Activated T-helper 9 cell treated with anti-CD3 and anti-CD28 coated beads, Interleukin-2, amount 50 U/mL, for 16 hours (primary cell): ENCODE measurements at regions not wholly inside any gene's neighbourhood (a gene's known extent, or its start where the extent isn't known, plus 50 kb on each side); places are given as distances from the start of the nearest gene placed in this dataset.
"Not testable (repeated sequence)": the region's sequence is repeated elsewhere in the genome, so short reads cannot be mapped to it uniquely, and the experiment has no call there.

Experiments used
- DNase-seq: peaks from one replicate; pipeline ENCODE4 v3.0.0-alpha.2; 2020; ENCODE audit warnings: low read depth

DNA sequence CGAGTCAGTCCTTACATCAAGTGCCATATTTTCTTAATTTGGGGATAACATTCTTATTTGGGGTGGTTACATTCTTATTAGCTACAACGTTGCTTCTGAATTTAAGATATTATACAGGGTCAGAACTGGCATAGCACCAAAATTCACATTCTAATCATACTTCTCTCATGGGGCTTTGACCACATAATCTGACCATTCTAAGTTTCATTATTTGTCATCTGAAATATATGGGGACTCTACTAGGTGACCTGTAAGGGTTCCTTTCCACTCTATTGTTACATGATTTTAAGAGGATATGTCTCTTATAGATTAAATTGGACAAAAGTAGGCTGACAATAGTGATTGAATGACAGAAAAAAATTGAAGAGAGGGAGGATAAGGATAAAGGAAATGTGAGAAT, 536.5 kb downstream of the KCTD12 start:
- no peak for DNase-seq

DNA sequence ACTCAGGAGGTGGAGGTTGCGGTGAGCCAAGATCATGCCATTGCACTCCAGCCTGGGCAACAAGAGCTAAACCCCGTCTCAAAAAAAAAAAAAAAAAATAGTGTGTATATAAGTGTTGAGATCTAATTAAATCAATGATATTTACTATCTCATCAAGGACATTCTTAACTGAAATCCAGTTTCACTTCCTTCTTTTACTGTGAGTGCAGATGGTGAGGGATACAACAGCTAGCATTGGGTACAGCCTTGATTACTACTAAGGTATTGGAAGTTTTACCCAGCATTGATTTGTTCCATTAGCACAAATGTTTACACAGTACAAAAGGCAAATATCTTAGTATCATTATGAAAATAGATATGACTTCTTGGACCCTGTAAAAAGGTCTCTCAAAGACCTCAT, 546.6 kb downstream of the KCTD12 start:
- DNase-seq, result no peak

DNA sequence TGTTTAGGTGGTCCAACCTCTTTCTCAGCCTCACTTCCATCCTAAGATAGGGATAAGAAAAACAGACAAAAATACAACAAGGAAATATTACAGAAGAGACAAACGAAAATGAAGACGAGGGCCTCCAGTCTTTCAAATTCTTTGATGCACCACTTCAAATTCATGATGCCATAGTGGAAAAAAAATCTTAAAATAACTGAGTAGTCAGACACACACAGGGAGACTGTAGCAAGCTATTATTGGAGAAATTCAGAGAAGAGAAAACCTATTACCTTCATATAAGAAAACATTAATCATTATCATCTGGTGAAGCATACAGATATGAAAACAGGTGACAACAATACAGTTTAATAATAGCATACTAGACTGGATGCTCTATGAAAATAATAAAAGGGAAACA, 548.2 kb downstream of the KCTD12 start:
- no peak for DNase-seq

DNA sequence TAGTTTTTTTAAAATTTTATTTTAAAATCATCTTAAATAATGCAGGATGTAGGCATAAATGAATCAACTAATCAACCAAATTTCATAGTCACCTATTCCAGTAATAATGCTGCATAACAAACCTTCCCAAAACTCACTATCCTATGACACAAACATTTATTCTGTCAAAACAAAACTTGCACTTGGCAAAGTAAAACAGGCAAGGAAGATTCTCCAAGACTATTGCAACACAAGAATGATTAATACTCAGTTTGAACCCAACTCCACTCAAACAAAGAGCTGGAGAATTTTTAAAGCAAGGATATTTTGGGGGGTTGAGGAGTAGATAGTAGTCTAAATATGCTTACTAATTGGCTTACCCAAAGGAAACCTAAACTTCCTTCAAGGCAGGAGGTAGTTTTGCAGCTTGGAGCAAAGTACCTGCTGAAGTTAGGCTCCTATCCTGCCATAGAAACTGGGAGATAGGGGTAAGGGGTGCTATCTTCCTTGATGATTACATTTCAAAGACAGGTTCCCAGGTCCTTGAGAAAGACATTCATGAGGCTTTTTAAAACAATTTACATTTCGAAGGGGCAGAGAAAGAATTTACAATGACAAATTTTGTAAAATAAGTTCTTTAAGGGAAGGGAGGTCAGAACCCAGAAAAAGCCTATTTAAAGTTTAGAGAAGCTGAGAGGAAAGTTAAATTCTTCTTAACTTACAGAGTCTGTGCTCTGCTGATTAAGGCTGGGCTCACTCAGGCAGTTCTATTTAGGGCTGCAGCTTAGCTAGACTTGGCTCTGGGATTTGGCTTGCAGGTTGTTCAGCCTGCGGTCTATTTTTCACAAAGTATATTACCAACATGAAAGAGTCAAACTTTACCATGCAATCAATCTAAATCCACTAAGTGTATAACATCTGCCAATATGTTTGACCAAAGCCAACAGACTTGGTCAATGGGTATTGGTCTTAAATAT, 549.0 kb downstream of the KCTD12 start:
- DNase-seq, result no peak

DNA sequence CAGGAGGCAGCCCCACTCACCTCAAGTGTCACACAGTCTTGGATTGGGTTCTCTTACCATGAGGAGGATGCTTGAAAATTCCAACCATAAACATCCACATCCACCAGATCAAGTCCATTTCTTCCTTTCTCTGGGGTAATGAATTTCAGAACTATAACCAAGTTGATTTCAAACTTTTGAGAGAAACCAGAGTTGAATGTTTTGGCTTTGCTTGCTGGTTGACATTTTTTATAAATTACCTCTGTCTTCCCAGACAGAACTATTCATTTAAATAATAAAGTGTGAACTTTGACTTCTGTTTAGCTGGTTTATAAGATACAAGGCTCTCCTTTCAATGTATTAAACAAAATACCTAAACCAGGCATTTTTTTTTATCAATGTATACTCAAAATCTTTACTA, 550.7 kb downstream of the KCTD12 start:
- DNase-seq, result no peak

DNA sequence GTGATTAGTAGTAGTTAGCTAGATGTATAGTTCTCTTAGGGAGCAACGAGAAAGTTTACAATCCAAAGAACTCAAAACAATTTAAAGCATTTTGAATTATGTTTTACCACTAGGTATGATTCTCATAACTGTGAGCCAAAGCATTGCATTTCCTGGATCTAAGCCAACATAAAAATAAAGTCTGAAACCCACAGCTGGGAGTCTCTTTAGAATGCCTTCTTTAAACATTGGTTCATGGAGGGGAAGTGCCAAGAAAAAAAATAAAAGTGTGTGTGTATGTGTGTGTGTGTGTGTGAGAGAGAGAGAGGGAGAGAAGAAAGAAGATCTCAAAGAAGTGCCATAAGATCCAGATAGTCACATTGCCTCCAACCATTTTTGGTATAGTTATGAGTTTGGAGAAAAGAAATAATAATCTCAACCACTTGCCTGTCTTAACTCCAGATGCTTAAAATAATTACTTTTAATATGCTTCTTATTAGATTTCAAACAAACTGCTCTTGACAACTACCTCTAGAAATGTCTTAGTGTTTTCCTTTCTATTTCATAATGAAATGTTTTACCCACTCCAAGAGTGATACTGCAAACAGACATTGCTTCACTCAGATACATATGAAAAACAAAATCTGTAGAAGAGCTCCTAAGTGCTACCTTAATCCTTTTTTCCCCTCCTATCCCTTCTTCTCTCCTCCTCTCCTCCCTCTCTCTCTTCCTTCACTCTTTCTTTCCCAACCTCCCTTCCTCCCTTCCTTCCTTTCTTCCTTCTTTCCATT, 554.1 kb downstream of the KCTD12 start:
- DNase-seq, result no peak

DNA sequence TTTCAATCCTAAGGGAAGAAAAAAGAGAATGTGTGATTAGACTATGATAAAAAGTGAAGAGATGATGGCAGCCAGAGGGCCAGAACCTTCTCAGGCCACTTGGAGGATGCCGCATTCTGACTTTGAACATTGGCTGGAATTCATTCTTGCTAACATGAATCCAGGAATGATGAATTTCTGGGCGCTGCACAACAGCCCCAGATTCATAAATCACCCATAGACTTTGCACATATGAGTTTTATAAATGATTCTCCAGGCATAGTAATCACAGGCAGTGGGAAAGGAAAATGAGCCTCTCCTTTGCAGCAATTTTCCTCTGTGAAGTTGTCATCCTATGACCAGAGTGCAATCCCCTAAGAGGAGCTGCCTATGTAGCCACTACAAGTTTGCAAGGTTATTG, 555.4 kb downstream of the KCTD12 start:
- no peak for DNase-seq

DNA sequence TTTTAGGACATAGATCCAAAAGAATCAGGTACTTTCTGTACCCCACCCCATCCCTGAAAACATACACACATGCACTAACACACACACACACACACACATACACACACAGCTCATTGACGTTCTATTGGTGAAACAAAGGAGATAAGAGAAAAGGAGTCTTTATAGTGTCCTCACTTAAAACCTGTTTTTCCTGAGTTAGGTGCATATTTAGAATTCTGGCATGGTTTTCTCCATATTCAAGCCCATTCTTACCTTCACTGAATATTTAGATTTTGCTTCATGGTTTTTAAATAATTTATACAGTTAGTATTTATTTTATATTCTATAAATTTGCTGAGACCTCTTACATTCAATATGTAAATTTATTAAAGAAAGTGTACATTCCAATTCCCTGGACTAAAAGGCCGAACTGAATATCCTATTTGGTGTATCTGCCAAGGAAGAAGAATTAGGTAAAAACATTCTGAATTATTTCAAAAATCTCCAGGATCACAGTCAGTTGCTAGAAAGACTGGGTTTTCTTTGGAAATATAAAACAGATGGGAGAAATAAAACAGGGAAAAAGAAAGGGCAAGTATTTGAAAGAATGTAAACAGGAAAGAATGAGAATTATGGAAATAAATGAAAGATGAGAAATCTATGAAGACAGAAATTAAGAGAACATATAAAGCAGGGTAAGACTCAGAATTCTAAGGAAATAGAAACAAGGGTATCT, 556.2 kb downstream of the KCTD12 start:
- DNase-seq, result no peak

DNA sequence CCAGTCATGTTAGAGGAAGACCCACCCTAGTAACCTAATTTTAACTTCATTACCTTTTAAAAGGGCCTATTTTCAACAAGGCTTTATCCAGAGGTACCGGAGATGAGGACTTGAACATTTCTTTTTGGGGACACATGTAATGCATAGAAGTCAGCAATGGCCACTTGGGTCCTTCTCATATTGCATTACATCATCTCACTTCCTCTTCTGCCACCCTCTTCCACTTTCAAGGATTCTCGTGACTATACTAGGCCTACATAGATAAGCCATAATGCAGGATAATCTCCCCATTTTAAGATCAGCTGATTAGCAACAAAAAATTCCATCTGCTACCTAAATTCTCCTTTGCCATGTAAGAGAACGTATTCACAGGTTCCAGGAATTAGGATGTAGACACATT, 557.2 kb downstream of the KCTD12 start:
- DNase-seq, result no peak

DNA sequence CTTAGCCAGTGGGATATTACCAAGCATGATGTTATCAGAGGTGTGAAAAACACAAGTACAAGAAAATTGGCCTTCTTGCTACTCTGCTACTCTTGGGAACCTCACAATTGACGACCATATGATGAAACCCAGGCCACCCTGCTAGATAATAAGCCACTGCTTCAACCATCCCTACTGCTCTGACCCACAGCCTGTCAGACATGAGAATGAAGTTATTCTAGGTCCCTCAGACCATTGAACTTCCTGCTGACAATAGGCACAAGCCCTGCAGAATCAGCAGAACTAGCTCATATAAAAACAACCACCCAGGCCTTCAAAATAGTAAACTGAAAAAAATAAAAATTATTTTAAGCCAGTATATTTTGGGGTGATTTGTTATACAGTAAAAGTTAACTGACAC, 559.9 kb downstream of the KCTD12 start:
- no peak for DNase-seq

DNA sequence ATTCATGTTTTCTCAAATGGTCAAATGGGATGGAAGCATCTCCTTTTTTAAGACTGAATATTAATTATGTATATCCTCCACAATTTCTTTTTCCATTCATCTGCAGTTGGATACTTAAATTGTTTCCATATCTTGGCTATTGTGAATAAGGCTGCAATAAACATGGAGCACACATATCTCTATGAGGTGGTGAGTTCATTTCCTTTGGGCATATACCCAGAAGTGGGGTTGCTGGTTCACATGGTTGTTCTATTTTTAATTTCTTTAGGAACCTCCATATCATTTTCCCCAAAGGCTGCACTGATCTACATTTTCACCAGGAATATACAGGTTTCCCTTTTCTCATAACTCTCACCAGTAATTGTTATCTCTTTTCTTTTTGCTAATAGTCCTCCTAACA, 566.3 kb downstream of the KCTD12 start:
- no peak for DNase-seq

DNA sequence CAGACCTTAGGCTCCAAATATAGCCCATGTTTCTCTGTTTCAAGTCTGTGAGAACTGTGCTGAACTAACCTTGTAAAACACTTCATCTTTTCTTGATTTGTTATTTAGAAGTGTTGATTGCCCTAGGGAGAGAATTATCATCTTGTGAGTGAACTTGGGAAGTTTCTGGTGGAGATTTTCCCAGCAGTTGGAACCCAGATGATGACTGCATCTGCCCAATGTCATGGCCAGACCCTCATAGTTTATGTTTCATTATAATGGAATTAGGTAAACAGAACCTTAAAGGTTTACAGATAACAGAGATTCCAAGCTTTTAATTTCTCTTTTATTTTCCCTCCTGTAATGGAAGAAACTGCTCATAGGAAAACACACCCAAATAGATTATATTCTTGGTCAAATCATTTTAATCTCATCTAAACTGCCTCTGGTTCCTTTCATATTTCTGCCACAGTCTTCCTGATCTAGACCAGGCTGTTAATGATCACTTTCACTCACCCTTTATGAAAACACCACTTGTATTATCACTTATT, 569.1 kb downstream of the KCTD12 start:
- DNase-seq, result no peak

DNA sequence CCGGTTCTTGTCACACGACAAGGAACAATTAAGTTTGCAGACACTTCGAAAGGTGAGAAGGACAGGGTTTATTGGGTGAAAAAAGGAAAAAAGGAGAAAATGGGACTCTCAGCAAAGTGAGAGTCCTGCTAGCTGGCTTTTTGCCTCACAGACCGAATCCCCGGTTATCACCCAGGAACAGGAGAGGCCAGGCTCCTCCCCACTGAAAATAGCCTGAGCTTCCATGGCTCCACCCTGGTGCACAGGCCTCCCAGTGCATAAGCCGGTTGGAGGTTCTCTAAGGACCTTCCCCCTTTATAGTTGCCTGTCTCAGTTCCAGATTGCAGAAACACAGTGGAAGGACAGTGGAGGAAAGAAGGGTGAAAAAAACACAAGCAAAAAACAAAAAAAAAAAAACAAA, 571.7 kb downstream of the KCTD12 start:
- no peak for DNase-seq

DNA sequence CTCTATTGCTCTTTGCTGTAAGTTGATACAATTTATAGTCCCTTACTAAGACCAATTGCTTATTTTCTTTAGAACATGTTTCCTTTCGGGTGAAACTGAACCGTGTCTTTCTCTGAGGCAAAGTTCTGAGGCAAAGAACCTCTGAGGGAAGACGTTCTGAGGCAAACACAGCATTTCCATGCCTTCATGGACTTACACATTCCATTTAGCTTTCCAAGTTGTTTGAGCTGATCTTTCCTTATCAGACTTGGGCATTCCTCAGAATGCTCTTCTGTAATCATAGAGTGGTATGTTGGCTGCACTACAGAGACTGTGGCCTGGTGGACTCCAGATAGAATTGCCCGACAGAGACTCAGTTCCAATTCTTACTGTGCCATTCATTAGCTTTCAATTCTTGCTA, 579.1 kb downstream of the KCTD12 start:
- DNase-seq, result no peak

DNA sequence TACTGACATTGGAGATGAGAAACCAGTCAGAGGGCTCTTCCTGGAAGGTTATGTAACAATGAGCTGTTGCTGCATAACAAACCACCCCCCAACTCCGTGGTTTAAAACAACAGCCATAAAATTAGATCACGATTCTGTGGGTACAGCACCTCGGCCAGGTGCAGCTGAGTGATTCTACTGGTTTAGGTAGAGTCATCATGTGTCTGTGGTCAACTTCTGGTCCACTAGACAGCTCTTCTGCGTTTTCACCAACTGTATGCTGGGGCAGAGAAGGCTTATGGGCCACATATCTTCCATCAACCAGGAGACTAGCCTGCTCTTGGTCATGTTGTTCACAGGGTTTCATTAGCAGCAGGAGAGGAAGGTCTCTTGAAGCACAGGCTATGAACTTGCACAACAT, 585.5 kb downstream of the KCTD12 start:
- DNase-seq, result no peak

DNA sequence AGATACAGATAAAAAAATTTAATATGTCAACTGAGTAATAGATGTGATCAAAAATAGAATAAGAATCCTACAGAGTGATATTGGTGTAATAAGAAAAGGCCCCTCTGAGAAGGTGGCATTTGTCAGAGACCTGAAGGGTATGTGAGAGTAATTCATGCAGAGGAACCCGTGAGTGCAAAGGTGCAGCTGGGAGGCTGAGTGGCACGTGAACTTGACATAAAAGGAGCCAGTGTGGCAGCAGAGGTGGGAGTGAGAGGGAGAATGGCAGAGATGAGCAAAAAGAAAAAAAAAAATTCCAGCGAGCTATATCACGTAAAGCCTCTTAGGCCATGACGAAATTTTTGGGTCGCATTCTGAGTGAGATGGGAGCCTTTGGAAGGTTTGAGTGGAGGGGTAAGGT, 588.9 kb downstream of the KCTD12 start:
- no peak for DNase-seq

DNA sequence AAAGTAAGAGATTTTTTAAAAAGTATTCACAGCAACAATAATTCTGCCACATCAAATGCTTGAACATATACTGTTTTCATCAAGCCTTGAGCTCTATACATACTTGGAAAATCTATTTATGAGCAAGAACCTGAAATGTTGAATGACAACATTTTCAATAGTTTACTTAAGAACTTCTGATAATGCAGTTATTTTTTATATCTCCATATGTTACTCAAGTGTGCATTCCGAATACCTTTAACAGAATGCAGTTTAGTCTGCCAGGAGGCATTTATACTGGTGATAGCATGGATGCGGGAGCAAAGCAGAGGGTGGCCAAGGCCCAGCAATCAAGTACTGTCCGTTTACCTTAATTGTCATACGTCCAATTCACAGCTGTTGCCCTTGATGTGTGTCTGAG, 589.5 kb downstream of the KCTD12 start:
- no peak for DNase-seq

DNA sequence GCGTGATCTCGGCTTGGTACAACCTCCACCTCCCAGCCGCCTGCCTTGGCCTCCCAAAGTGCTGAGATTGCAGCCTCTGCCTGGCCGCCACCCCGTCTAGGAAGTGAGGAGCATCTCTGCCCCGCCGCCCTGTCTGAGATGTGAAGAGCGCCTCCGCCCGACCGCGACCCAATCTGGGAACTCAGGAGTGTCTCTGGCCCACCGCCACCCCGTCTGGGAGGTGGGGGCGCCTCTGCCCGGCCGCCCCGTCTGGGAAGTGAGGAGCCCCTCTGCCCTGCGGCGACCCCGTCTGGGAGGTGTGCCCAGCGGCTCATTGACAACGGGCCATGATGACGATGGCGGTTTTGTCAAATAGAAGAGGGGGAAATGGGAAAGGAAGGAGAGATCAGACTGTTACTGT, 591.2 kb downstream of the KCTD12 start:
- DNase-seq, result not testable (repeated sequence)

DNA sequence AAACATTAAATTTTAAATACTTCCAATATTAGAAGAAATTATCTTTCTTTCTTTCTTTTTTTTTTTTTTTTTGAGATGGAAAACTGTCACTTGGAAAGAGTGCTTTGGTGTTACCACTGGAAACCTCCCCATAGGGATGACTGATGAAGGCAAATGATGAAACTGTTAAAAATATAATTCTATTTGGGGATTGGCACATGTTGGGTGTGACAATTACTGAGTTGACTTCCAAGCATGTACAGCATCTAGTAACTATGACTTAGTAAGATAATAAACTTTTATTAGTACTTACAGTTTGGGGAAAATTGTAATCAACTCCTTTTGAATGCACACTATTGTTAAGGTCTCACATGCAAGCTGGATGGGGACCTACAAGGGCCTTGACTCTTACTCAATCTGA, 592.5 kb downstream of the KCTD12 start:
- no peak for DNase-seq

DNA sequence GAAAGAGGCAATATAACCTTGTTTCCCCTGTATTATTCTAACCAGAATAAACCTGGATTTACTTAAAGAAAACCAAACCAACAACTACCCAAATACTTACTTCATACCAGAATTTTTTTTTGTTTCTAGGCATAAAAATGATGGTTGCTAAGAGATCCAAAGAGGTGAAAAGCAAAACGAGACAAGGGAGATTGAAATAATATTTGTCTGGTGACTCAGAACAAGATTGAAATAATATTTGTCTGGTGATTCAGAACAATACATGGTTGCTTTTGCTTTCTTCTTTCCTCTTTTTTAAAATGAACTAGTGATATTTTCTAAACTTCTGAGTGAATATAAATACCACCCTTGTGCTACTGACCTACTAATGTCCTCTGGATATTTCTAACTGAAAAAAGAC, 592.9 kb downstream of the KCTD12 start:
- DNase-seq, result no peak

DNA sequence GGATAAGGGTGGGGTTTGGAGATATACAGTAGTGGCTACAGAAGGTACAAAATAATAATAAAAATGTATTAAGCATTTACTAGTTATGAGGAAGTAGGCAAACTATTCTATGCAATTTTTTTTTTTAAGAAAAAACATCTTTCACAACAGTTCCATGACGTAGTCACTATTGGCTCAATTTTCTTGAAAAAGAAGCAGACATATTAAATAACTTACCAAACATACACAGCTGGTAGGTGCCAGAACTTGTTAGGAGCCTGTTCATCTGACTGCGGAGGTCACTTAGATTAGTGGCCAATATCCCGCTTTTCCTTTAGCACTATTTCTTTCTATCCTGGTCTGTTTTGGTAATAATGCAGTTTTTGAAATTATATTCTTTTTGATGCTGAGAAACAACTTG, 593.5 kb downstream of the KCTD12 start:
- DNase-seq, result no peak

DNA sequence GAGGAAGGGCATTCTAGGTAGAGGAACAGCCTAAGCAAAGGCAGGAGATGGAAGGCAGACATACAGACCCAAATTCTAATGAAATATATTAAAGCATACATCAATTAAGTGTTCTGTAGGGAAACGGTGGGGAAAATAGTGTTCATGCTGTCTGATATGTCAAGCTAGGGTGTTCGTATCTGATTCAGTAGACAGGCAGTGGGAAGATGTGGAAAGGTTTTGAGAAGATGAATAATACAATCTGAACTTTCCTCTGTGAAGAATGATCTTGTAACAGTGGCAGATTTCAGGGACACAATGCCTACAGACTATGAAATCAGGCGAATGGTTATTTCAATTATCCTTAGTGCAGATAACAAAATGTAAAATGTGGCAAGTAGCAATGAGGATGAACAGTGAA, 594.2 kb downstream of the KCTD12 start:
- DNase-seq, result no peak

DNA sequence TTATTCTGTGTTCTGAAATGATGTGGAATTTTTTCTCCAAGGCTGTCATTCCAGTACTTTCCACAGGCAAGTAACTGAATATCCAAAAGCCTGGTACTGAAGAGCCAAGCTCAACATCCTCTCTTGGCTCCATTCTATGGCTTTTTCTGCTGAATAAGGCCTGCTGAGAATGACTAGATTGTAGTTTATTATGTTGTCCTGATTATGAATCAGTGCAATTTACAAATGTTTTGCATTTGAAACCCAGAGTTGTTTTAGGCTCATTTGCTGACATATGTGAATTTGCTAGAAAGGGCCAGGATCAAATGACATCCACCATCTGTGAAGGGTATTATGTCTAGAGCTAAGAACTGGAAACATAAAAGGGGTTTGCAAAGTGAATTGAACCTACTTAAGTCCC, 596.6 kb downstream of the KCTD12 start:
- DNase-seq, result no peak
